ENCODE measurements at regions not wholly inside any gene's neighbourhood (a gene's known extent, or its start where the extent isn't known, plus 50 kb on each side); places are given as distances from the start of the nearest gene placed in this dataset.

GRCh38 chr2:176679061-176679669 lies 409.9 kb downstream of the MTX2 start:
- H3K27ac ChIP-seq (ENCODE audit: low read depth in 1 of 2, low read length in 2 of 2): no peak overlapping the region
- no peak for DNase-seq (ENCODE audit: low spot score)
- H3K36me3 ChIP-seq (ENCODE audit: control insufficient read depth in 4 of 4, insufficient read depth in 3 of 4, low read depth in 1 of 4, low read length in 3 of 4): no peaks in the 10 kb centered on the region
- no peaks in the 10 kb centered on the region for H3K4me1 ChIP-seq (ENCODE audit: control insufficient read depth in 4 of 4, insufficient read depth in 4 of 4, low read length in 3 of 4)
- H3K4me3 ChIP-seq (ENCODE audit: low read depth in 1 of 3, low read length in 3 of 3): no peak overlapping the region
- TF ChIP-seq RAD21 (IDR thresholded peaks at IDR 0.05) (peak in 1 of 2 donors; percentile 13), CTCF (IDR thresholded peaks at IDR 0.05; ENCODE audit: low read depth, low read length, missing input control) (peak; percentile 6), NR2F2 (IDR thresholded peaks at IDR 0.05) (no peak)
- peaks cover 0 to 4% (median 2%) of the 10 kb centered on the region in 4 donors for H3K27me3 ChIP-seq (ENCODE audit: control insufficient read depth in 4 of 4, insufficient read depth in 4 of 4, low read length in 3 of 4)
- H3K9me3 ChIP-seq (ENCODE audit: control insufficient read depth in 4 of 4, low read length in 3 of 4): no peaks in the 10 kb centered on the region
- no peak overlapping the region for H3K9ac ChIP-seq (ENCODE audit: low read depth in 1 of 2, low read length in 2 of 2)
- WGBS: 65% methylated on average over 2 of the region's 2 CpGs

- TF ChIP-seq FOXA1 (IDR thresholded peaks at IDR 0.05): no peak
- no peak for TF ChIP-seq RXRA (IDR thresholded peaks at IDR 0.05)
- TF ChIP-seq NR2F2 (IDR thresholded peaks at IDR 0.05): no peak
- TF ChIP-seq YY1 (IDR thresholded peaks at IDR 0.05): no peak
- no peak for TF ChIP-seq MAX (IDR thresholded peaks at IDR 0.05)
- TF ChIP-seq EGR1 (IDR thresholded peaks at IDR 0.05; ENCODE audit: low read depth in 2 of 2): no peak
- TF ChIP-seq TAF1 (conservative IDR thresholded peaks at IDR 0.05): no peak
- TF ChIP-seq HNF4G (IDR thresholded peaks at IDR 0.05): no peak
- TF ChIP-seq RAD21 (IDR thresholded peaks at IDR 0.05): no peak
- no peak for TF ChIP-seq GABPA (IDR thresholded peaks at IDR 0.05 in 1 of 2, conservative IDR thresholded peaks at IDR 0.05 in 1 of 2)
- TF ChIP-seq ZBTB33 (IDR thresholded peaks at IDR 0.05): no peak
- TF ChIP-seq HNF4A (conservative IDR thresholded peaks at IDR 0.05): no peak
- TF ChIP-seq REST (IDR thresholded peaks at IDR 0.05): no peak
- no peak for TF ChIP-seq SP1 (IDR thresholded peaks at IDR 0.05)
- no peak for TF ChIP-seq ATF3 (IDR thresholded peaks at IDR 0.05)
- TF ChIP-seq JUND (IDR thresholded peaks at IDR 0.05): no peak
- TF ChIP-seq CTCF (IDR thresholded peaks at IDR 0.05; ENCODE audit: low read depth, low read length, missing input control): no peak
- TF ChIP-seq FOXA2 (IDR thresholded peaks at IDR 0.05): no peak
- H3K9ac ChIP-seq (ENCODE audit: low read depth in 1 of 2, low read length in 2 of 2): no peak overlapping the region
- H3K4me3 ChIP-seq (ENCODE audit: low read depth in 1 of 3, low read length in 3 of 3): no peak overlapping the region
- H3K27ac ChIP-seq (ENCODE audit: low read depth in 1 of 2, low read length in 2 of 2): no peak overlapping the region
- 84% methylated on average over 1 of the region's 1 CpG for WGBS
- H3K4me1 ChIP-seq (ENCODE audit: control insufficient read depth in 4 of 4, insufficient read depth in 4 of 4, low read length in 3 of 4): no peaks in the 10 kb centered on the region
- H3K9me3 ChIP-seq (ENCODE audit: control insufficient read depth in 4 of 4, low read length in 3 of 4): no peaks in the 10 kb centered on the region
- DNase-seq (ENCODE audit: low spot score): no peak
- H3K27me3 ChIP-seq (ENCODE audit: control insufficient read depth in 4 of 4, insufficient read depth in 4 of 4, low read length in 3 of 4): peaks cover 0 to 14% (median under 1%) of the 10 kb centered on the region in 4 donors
- no peaks in the 10 kb centered on the region for H3K36me3 ChIP-seq (ENCODE audit: control insufficient read depth in 4 of 4, insufficient read depth in 3 of 4, low read depth in 1 of 4, low read length in 3 of 4)
These were observed 411.8 kb downstream of the MTX2 start for GRCh38 chr2:176680916-176681516.
